HEK293T (cell line): ENCODE measurements at regions not wholly inside any gene's neighbourhood (a gene's known extent, or its start where the extent isn't known, plus 50 kb on each side); places are given as distances from the start of the nearest gene placed in this dataset.

ENCODE experiments used
- ARNT ChIP-seq: fragments of 450-650 bp; IDR thresholded peaks from 2 replicates; pipeline ENCODE4 v1.6.1; 2017; ENCODE audit warnings: mild to moderate bottlenecking
- BHLHE40 ChIP-seq: fragments of 450-650 bp; IDR thresholded peaks from 2 replicates; pipeline ENCODE4 v1.6.1; 2016; ENCODE audit warnings: mild to moderate bottlenecking, moderate library complexity, borderline replicate concordance
- HDGF ChIP-seq: fragments of 450-650 bp; IDR thresholded peaks from 2 replicates; pipeline ENCODE4 v1.6.1; 2017; ENCODE audit warnings: antibody characterized with exemption, borderline replicate concordance
- NFRKB ChIP-seq: fragments of 450-650 bp; IDR thresholded peaks from 2 replicates; pipeline ENCODE4 v1.6.1; 2016; ENCODE audit warnings: mild to moderate bottlenecking, moderate library complexity
- SP1 ChIP-seq: fragments of 450-650 bp; IDR thresholded peaks from 2 replicates; pipeline ENCODE4 v1.6.1; 2017
- SUZ12 ChIP-seq: fragments of 450-650 bp; IDR thresholded peaks from 2 replicates; pipeline ENCODE4 v1.6.1; 2016; ENCODE audit warnings: mild to moderate bottlenecking
- ZNF384 ChIP-seq: fragments of 450-650 bp; IDR thresholded peaks from 2 replicates; pipeline ENCODE4 v1.6.1; 2016

DNA sequence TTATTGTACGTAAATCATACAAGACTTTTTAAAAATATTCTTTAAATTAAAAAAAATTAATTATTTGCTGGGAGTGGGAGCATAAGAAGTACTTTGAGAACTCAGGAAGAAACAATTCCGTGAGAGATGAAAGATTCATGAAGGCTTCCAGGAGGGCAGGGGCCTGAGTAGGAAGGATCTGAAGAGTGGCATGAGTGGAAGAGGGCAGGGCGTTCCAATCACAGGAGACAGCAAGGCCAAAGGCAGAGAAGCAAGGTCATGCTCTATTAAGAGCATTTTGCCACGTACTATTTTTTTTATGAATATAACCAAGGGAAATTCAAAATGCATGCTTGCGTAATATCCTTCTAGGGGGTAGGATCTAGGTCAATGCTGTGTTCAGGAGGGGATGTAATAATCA, 265.5 kb downstream of the ZNF608 start:
- TF ChIP-seq ARNT (no peak), NFRKB (no peak), SUZ12 (no peak), SP1 (no peak), ZNF384 (no peak), BHLHE40 (no peak), HDGF (no peak)
